Activated CD8-positive, alpha-beta memory T cell treated with anti-CD3 and anti-CD28 coated beads for 36 hours (primary cell): ENCODE measurements at regions not wholly inside any gene's neighbourhood (a gene's known extent, or its start where the extent isn't known, plus 50 kb on each side); places are given as distances from the start of the nearest gene placed in this dataset.
"Not testable (repeated sequence)": the region's sequence is repeated elsewhere in the genome, so short reads cannot be mapped to it uniquely, and the experiment has no call there.

Source experiments
- CTCF ChIA-PET: fragments of 350-600 bp; sonication (Branson Sonifier 250); formaldehyde crosslinking; loops from one replicate; lab custom pipeline; 2021; ENCODE audit warnings: antibody characterized with exemption; lab: Charles Lee
- POLR2A ChIA-PET: fragments of 350-600 bp; sonication (Branson Sonifier 250); formaldehyde crosslinking; loops from one replicate; lab custom pipeline; 2021; ENCODE audit warnings: antibody characterized with exemption; lab: Charles Lee

DNA sequence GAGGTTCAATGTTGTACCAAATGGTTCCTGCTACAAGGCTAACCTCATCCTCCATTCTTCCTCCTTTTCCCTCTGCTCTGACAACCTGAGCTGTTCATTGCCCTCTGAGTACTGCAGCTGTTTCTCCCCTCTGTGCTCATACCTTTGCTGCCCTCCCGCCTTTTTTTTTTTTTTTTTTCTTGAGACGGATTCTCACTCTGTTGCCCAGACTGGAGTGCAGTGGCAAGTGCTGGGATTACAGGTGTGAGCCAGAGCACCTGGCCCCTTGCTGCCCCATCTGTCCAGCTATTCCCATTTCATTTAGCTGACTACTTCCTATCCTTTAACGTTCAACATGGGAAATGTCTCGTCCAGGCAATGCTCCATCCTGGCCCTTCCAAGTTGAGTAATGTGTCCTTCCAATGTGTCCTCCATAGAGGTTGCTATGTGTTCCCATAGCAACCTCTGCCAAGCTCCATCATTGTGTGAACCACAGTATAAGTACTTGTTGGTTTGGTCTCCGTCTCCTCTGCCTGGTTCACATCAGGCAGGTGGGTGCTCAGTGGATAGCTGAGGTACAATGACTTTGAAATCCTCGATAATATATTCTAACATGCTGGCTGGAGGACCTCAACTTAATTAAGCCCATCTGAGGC, 179.9 kb upstream of the ANKRD28 start:
- ChIA-PET CTCF (interaction anchor here (0.7 kb wide), 1 partner anchor 214 kb away, joined by 3 read pairs; no protein-coding TSS in a partner anchor), POLR2A (no interaction called here)

- POLR2A ChIA-PET: no interaction called here
- CTCF ChIA-PET: no interaction called here
These were observed 181.0 kb upstream of the ANKRD28 start for GRCh38 chr3:15978801-15979200.

GRCh38 chr3:15979495-15979894, 181.7 kb upstream of the ANKRD28 start:
- ChIA-PET CTCF (no interaction called here), POLR2A (no interaction called here)

- ChIA-PET CTCF (no interaction called here), POLR2A (no interaction called here)
These were observed 182.1 kb upstream of the ANKRD28 start for GRCh38 chr3:15979900-15980299.

GRCh38 chr3:15982243-15982642, 184.5 kb upstream of the ANKRD28 start:
- POLR2A ChIA-PET: interaction anchor here (0.5 kb wide), 1 partner anchor 185 kb away, joined by 3 read pairs; no protein-coding TSS in a partner anchor
- CTCF ChIA-PET: no interaction called here

- POLR2A ChIA-PET: no interaction called here
- CTCF ChIA-PET: no interaction called here
These were observed 185.0 kb upstream of the ANKRD28 start for GRCh38 chr3:15982667-15983196.

GRCh38 chr3:15983232-15983631, 185.5 kb upstream of the ANKRD28 start:
- POLR2A ChIA-PET: no interaction called here
- CTCF ChIA-PET: no interaction called here

GRCh38 chr3:15983693-15984092, 185.9 kb upstream of the ANKRD28 start:
- CTCF ChIA-PET: no interaction called here
- POLR2A ChIA-PET: no interaction called here

- POLR2A ChIA-PET: no interaction called here
These were observed 185.1 kb upstream of the GALNT15 start for GRCh38 chr3:15989419-15989818.

DNA sequence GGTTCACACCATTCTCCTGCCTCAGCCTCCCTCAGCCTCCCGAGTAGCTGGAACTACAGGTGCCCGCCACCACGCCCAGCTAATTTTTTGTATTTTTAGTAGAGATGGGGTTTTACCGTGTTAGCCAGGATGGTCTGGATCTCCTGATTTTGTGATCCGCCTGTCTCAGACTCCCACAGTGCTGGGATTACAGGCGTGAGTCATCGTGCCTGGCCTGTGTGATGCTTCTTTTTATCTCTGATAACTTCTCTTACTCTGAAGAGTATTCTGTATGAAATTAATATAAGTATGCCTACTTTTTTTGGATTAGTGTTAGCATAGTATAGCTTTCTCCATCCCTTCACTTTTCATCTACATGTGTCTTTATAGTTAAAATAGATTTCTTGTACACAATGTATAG, 180.8 kb upstream of the GALNT15 start:
- CTCF ChIA-PET, POLR2A ChIA-PET: not testable (repeated sequence)

More at GRCh38 chr3:15989419-15989818, 185.1 kb upstream of the GALNT15 start:
- CTCF ChIA-PET: no interaction called here

- POLR2A ChIA-PET: not testable (repeated sequence)
- CTCF ChIA-PET: interaction anchor here (0.6 kb wide), 1 partner anchor 995 kb away, joined by 3 read pairs; no protein-coding TSS in a partner anchor
These were observed 178.0 kb upstream of the GALNT15 start for GRCh38 chr3:15996496-15996895.

DNA sequence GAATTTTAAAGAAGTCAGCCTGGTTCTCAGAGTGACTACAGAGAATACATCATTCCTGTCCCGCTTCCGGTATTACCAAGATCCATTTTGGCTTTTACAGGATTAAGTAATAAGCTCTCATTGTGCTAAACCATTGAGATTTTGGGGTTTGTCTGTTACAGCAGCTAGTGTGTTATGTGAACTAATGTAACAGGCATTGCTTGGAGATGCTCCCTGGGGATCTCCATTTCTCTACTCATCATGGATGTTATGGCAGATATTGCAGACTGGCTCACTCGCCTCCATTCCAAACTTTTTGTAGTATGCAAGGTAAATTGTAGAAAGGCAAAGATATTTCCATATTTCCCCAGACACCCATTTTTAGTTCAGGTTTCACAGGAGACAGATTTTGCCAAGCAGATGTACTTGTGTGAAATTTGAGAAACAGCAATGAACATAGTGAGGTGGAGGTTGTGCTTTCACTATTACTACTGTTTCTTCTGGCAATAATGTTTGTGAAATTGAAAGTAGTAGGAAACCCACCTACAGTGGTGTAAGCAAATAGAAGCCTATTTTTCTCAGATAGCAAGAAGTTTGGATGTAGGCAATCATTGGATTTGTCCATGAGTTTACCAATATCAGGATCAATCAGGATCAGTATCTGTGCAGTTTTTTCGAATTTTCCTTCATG, 177.1 kb upstream of the GALNT15 start:
- ChIA-PET POLR2A (no interaction called here), CTCF (no interaction called here)

DNA sequence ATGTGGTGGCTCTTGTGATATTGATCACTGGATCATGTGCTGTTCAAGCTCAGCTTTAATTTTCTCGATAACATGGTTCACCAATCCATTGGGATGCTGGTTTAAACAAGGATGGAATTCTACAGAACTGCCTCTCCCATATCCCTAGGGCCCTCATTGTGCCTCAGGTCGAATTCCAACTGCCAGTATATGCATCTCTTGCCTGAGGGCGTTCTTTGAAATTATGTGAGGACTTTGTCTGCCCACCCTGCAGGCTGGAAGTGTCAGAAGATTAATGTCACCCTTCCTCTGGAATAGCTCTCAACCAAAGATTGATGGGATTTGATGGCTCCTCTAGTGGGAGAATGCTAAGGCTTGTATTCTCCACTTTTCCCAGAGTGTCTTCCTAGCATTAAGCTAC, 175.6 kb upstream of the GALNT15 start:
- CTCF ChIA-PET: interaction anchor here (0.7 kb wide), 1 partner anchor 344 kb away, joined by 3 read pairs; no protein-coding TSS in a partner anchor
- POLR2A ChIA-PET: no interaction called here

DNA sequence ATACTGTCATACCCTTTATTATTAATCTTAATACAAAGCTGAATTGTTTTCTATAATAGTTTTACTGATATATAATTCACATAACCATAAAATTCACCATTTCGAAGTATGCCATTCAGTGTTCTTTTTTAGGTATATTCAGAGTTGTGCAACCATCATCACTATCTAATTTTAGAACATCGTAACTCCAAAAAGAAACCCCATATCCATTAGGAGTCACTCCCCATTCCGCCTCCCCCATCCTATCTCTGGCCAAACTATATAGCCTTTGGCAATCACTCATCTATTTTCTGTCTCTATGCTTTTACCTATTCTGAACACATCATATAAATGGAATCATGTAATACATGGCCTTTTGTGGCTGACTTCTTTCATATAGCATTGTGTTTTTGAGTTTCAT, 169.7 kb upstream of the GALNT15 start:
- POLR2A ChIA-PET: no interaction called here
- CTCF ChIA-PET: no interaction called here

GRCh38 chr3:16011376-16011775, 163.1 kb upstream of the GALNT15 start:
- CTCF ChIA-PET: no interaction called here

GRCh38 chr3:16012086-16012485, 162.4 kb upstream of the GALNT15 start:
- POLR2A ChIA-PET: no interaction called here
- CTCF ChIA-PET: no interaction called here

More at GRCh38 chr3:16011376-16011775, 163.1 kb upstream of the GALNT15 start:
- POLR2A ChIA-PET: no interaction called here

GRCh38 chr3:16013568-16013967, 160.9 kb upstream of the GALNT15 start:
- CTCF ChIA-PET: no interaction called here
- POLR2A ChIA-PET: no interaction called here

- CTCF ChIA-PET, POLR2A ChIA-PET: not testable (repeated sequence)
These were observed 152.7 kb upstream of the GALNT15 start for GRCh38 chr3:16021801-16022200.

GRCh38 chr3:16023881-16024280, 150.6 kb upstream of the GALNT15 start:
- CTCF ChIA-PET, POLR2A ChIA-PET: not testable (repeated sequence)

DNA sequence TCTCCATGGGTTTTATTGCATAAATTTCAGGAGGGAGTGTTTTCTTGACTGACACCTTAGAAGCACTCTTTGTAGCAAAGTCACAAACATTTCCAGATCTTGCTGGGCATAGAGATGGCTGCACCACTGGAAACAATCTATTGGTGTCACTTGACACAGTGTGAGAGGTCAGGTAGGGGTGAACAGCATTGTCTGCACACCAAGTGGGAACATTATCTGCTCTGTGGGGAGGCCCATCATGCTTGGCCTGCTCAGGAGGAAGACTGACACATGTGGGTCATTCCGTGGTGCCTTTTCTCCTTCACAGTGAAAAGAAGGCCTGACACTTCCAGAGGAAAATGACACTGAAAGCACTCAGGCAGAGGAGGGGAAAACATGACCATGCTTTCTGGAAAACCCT, 149.9 kb upstream of the GALNT15 start:
- CTCF ChIA-PET: no interaction called here
- POLR2A ChIA-PET: no interaction called here

- CTCF ChIA-PET: no interaction called here
- POLR2A ChIA-PET: no interaction called here
These were observed 147.7 kb upstream of the GALNT15 start for GRCh38 chr3:16026753-16027152.
